Endothelial cell of umbilical vein (primary cell): ENCODE measurements at regions not wholly inside any gene's neighbourhood (a gene's known extent, or its start where the extent isn't known, plus 50 kb on each side); places are given as distances from the start of the nearest gene placed in this dataset.

ENCODE experiments used
- BruUV-seq: library from RNA; stranded (reverse); fragments of 400-500 nt; replicated peaks from 2 replicates; lab custom pipeline; 2021; lab: Mats Ljungman, UMichigan
- CTCF ChIA-PET: fragments of 300-600, 350-600 bp; sonication (Branson Sonifier 250); formaldehyde crosslinking; loops from one replicate; lab custom pipeline; 2021; ENCODE audit warnings: antibody characterized with exemption, inconsistent platforms; lab: Charles Lee
- POLR2A ChIA-PET: fragments of 300-600, 350-600 bp; sonication (Branson Sonifier 250); formaldehyde crosslinking; loops from one replicate; lab custom pipeline; 2021; ENCODE audit warnings: antibody characterized with exemption, inconsistent platforms; lab: Charles Lee
- DNase-seq: peaks from one replicate; pipeline ENCODE4 v3.0.0-alpha.2; 2011; ENCODE audit warnings: low read depth, low spot score
- FAIRE-seq: peaks from 2 replicates; lab custom pipeline; 2011; peaks lifted over from hg19 to GRCh38; lab: Jason Lieb, UNC
- H2AFZ ChIP-seq: 2 replicates; pipeline ENCODE4 v1.6.0; 2012; ENCODE audit warnings: low read depth, low read length, control low read depth, inconsistent platforms
- H3K27ac ChIP-seq: 2 replicates; pipeline ENCODE4 v1.5.1; 2011; ENCODE audit warnings: low read depth, mild to moderate bottlenecking, control low read depth, low read length, moderate library complexity; ENCODE audit not compliant: insufficient read depth
- H3K27me3 ChIP-seq, 2 experiments: 2 replicates each; pipeline versions ENCODE4 v1.6.0 to v1.6.1; 2011; ENCODE audit warnings: low read length in 2 of 2, mixed read lengths in 1 of 2; ENCODE audit not compliant: control insufficient read depth in 2 of 2, insufficient read depth in 2 of 2
- H3K36me3 ChIP-seq, 2 experiments: 2 replicates in 1 of 2; 3 replicates in 1 of 2; pipeline ENCODE4 v1.5.1; 2011; ENCODE audit warnings: low read length in 2 of 2, mild to moderate bottlenecking in 1 of 2, moderate library complexity in 1 of 2; ENCODE audit not compliant: control insufficient read depth in 2 of 2, insufficient read depth in 2 of 2; ENCODE audit errors: extremely low read depth in 1 of 2
- H3K4me1 ChIP-seq: 3 replicates; pipeline ENCODE4 v1.5.1; 2011; ENCODE audit warnings: mild to moderate bottlenecking, low read length; ENCODE audit not compliant: control insufficient read depth, insufficient read depth; ENCODE audit errors: extremely low read depth
- H3K4me2 ChIP-seq: 2 replicates; pipeline ENCODE4 v1.6.1; 2011; ENCODE audit warnings: low read length, control low read depth, mixed read lengths; ENCODE audit not compliant: insufficient read depth
- H3K4me3 ChIP-seq, 3 experiments: fragments of 200-600 bp in 1 of 3; sonication (generic), shearing (Covaris generic) in 1 of 3; replicated peaks in 1 of 3; 2 replicates each; pipeline ENCODE4 v1.5.1; 2011 to 2016; ENCODE audit warnings: control low read depth in 3 of 3, low read length in 3 of 3, mild to moderate bottlenecking in 2 of 3, inconsistent platforms in 1 of 3, low read depth in 1 of 3, moderate library complexity in 1 of 3; ENCODE audit not compliant: insufficient read depth in 1 of 3
- H3K79me2 ChIP-seq: 2 replicates; pipeline ENCODE4 v1.6.0; 2012; ENCODE audit warnings: low read length, inconsistent platforms; ENCODE audit not compliant: control insufficient read depth, insufficient read depth
- H3K9ac ChIP-seq: replicated peaks from 2 replicates; pipeline ENCODE3; 2011; ENCODE audit warnings: low read length, control low read depth; ENCODE audit not compliant: insufficient read depth; ENCODE audit errors: extremely low read depth
- H3K9me1 ChIP-seq: replicated peaks from 3 replicates; pipeline ENCODE4 v1.6.0; 2011; ENCODE audit warnings: mild to moderate bottlenecking, low read length; ENCODE audit not compliant: control insufficient read depth, insufficient read depth; ENCODE audit errors: extremely low read depth
- H3K9me3 ChIP-seq: replicated peaks from 2 replicates; pipeline ENCODE4 v1.5.1; 2012; ENCODE audit warnings: low read length, inconsistent platforms; ENCODE audit not compliant: control insufficient read depth, insufficient read depth
- H4K20me1 ChIP-seq: replicated peaks from 2 replicates; pipeline ENCODE3; 2011; ENCODE audit warnings: mild to moderate bottlenecking, low read length; ENCODE audit not compliant: control insufficient read depth, insufficient read depth; ENCODE audit errors: extremely low read depth
- CTCF ChIP-seq, 2 donors: IDR thresholded peaks; 1 replicate in 1 of 2; 2 replicates in 1 of 2; pipeline ENCODE4 v1.5.1; 2011; ENCODE audit warnings: low read length in 2 of 2, mild to moderate bottlenecking in 2 of 2, moderate library complexity in 2 of 2, control low read depth in 1 of 2, inconsistent platforms in 1 of 2, low read depth in 1 of 2; ENCODE audit not compliant: insufficient read depth in 1 of 2; ENCODE audit errors: extremely low read depth in 1 of 2
- EZH2 ChIP-seq: IDR thresholded peaks from 2 replicates; pipeline ENCODE4 v1.6.1; 2012; ENCODE audit warnings: borderline replicate concordance, low read depth, mild to moderate bottlenecking, moderate library complexity, low read length, inconsistent platforms; ENCODE audit not compliant: severe bottlenecking
- FOS ChIP-seq: IDR thresholded peaks from 2 replicates; pipeline ENCODE4 v1.6.1; 2011; ENCODE audit warnings: mild to moderate bottlenecking, low read length, moderate library complexity, borderline replicate concordance; ENCODE audit not compliant: insufficient read depth
- GATA2 ChIP-seq: IDR thresholded peaks from 2 replicates; pipeline ENCODE4 v1.7.0; 2011; ENCODE audit warnings: low read depth, mild to moderate bottlenecking, moderate library complexity, mixed read lengths, low read length; ENCODE audit not compliant: insufficient read length, insufficient read depth
- JUN ChIP-seq: IDR thresholded peaks from 2 replicates; pipeline ENCODE4 v1.6.1; 2011; ENCODE audit warnings: borderline replicate concordance, low read depth; ENCODE audit not compliant: insufficient read length, insufficient read depth
- MAX ChIP-seq: IDR thresholded peaks from 2 replicates; pipeline ENCODE4 v1.6.1; 2011; ENCODE audit not compliant: insufficient read depth, insufficient read length
- MYC ChIP-seq: IDR thresholded peaks from one replicate; pipeline ENCODE4 v1.6.1; 2011; ENCODE audit warnings: mild to moderate bottlenecking, low read depth, low read length
- POLR2A ChIP-seq: IDR thresholded peaks from 2 replicates; pipeline ENCODE4 v1.6.1; 2012; ENCODE audit warnings: low read depth, mild to moderate bottlenecking, control low read depth, low read length
- POLR2AphosphoS5 ChIP-seq: IDR thresholded peaks from 2 replicates; pipeline ENCODE4 v1.6.1; 2012; ENCODE audit warnings: low read depth, mild to moderate bottlenecking, control low read depth, low read length, moderate library complexity; ENCODE audit not compliant: insufficient read depth
- dilution Hi-C: fragments of 300-500 bp; cut with MboI; formaldehyde crosslinking; loops from one replicate; pipeline ENCODE4 v1.15.0; 2019; ENCODE audit warnings: low sequenced_read_pairs; ENCODE audit not compliant: extremely low pct_ligation_motif_present
- intact Hi-C: fragments of 100-400 bp; cut with micrococcal nuclease; formaldehyde crosslinking; loops from one replicate; pipeline ENCODE4 v1.10.0; 2022

- ChIA-PET CTCF (interaction anchor here (1.2 kb wide), 1 partner anchor 20 kb away, joined by 3 read pairs; no protein-coding TSS in a partner anchor), POLR2A (interaction anchor here (0.6 kb wide), 1 partner anchor 51 kb away, joined by 3 read pairs; no protein-coding TSS in a partner anchor)
- TF ChIP-seq POLR2AphosphoS5 (no peak), GATA2 (no peak), EZH2 (no peak), JUN (no peak), POLR2A (no peak), MAX (no peak), CTCF (IDR thresholded peaks at IDR 0.05; ENCODE audit: extremely low read depth in 1 of 2, insufficient read depth in 1 of 2, low read depth in 1 of 2, low read length in 2 of 2) (no peak), FOS (no peak), MYC (no peak)
- no peak overlapping the region for H3K9ac ChIP-seq
- dilution Hi-C loops: no loop called here
- H3K36me3 ChIP-seq: no peaks in the 10 kb centered on the region
- H3K27me3 ChIP-seq: no peaks in the 10 kb centered on the region
- no peak overlapping the region for H2AFZ ChIP-seq
- H3K9me1 ChIP-seq: no peaks in the 10 kb centered on the region
- no peak overlapping the region for H3K27ac ChIP-seq
- intact Hi-C loops: loop anchor here (2.0 to 5.0 kb wide), 2 partner anchors 107 to 130 kb away; partner anchors contain the start of gene MYLIP
- peaks cover 33% of the 10 kb centered on the region for H3K4me1 ChIP-seq
- no peak overlapping the region for H3K4me2 ChIP-seq
- DNase-seq: no peak
- FAIRE-seq: no peak
- BruUV-seq: no TSS peak
- no peak overlapping the region for H3K4me3 ChIP-seq
- H3K9me3 ChIP-seq: no peaks in the 10 kb centered on the region
- no peaks in the 10 kb centered on the region for H3K79me2 ChIP-seq
- H4K20me1 ChIP-seq: no peaks in the 10 kb centered on the region
Measured at GRCh38 chr6:15999201-15999600, 129.7 kb upstream of the MYLIP start.
